GM23338 (cell line): ENCODE measurements at regions not wholly inside any gene's neighbourhood (a gene's known extent, or its start where the extent isn't known, plus 50 kb on each side); places are given as distances from the start of the nearest gene placed in this dataset.

Experiments used
- ATAC-seq: fragments of 200-7000 bp; cut with Tn5 transposase; 3 replicates; pipeline ENCODE4 v1.9.1; 2020
- DNase-seq: peaks from one replicate; pipeline ENCODE4 v3.0.0-alpha.2; 2015; ENCODE audit warnings: low spot score
- H2AFZ ChIP-seq: fragments of 200-600 bp; sonication (generic); 2 replicates; pipeline ENCODE4 v1.8.0; 2016; ENCODE audit warnings: antibody characterized with exemption, mild to moderate bottlenecking, moderate library complexity
- H3F3A ChIP-seq: fragments of 200-600 bp; sonication (generic); replicated peaks from 2 replicates; pipeline ENCODE4 v1.8.0; 2017; ENCODE audit warnings: antibody characterized with exemption, mixed run types, low read depth
- H3K27ac ChIP-seq: fragments of 200-600 bp; sonication (generic); 2 replicates; pipeline ENCODE4 v1.6.1; 2016; ENCODE audit warnings: low read depth
- H3K27me3 ChIP-seq: fragments of 200-600 bp; sonication (generic); 2 replicates; pipeline ENCODE4 v1.8.0; 2016; ENCODE audit warnings: mild to moderate bottlenecking, mixed run types, moderate library complexity; ENCODE audit not compliant: insufficient read depth
- H3K36me3 ChIP-seq: fragments of 200-600 bp; sonication (generic); 2 replicates; pipeline ENCODE4 v1.8.0; 2016; ENCODE audit warnings: mild to moderate bottlenecking; ENCODE audit not compliant: insufficient read depth
- H3K4me1 ChIP-seq: fragments of 200-600 bp; sonication (generic); 2 replicates; pipeline ENCODE4 v1.8.0; 2016; ENCODE audit warnings: mild to moderate bottlenecking, moderate library complexity; ENCODE audit not compliant: insufficient read depth
- H3K4me2 ChIP-seq: fragments of 200-600 bp; sonication (generic); 2 replicates; pipeline ENCODE4 v1.7.1; 2017; ENCODE audit warnings: mixed run types
- H3K4me3 ChIP-seq: fragments of 200-600 bp; sonication (generic); 2 replicates; pipeline ENCODE4 v1.6.1; 2016; ENCODE audit warnings: mixed run types
- H3K79me2 ChIP-seq: fragments of 200-600 bp; sonication (generic); replicated peaks from 2 replicates; pipeline ENCODE4 v1.8.0; 2017; ENCODE audit warnings: mild to moderate bottlenecking; ENCODE audit not compliant: insufficient read depth
- H3K9me2 ChIP-seq: fragments of 200-600 bp; sonication (generic); 2 replicates; pipeline ENCODE4 v1.8.0; 2017; ENCODE audit not compliant: insufficient read depth
- H4K20me1 ChIP-seq: fragments of 200-600 bp; sonication (generic); replicated peaks from 2 replicates; pipeline ENCODE4 v1.8.0; 2017; ENCODE audit warnings: mild to moderate bottlenecking; ENCODE audit not compliant: insufficient read depth
- H3K27ac Mint-ChIP-seq: 2 replicates; pipeline ENCODE4 v1.8.0; 2020; ENCODE audit warnings: inconsistent platforms, mild to moderate bottlenecking, moderate library complexity, mixed read lengths
- H3K27me3 Mint-ChIP-seq: 3 replicates; pipeline ENCODE4 v1.8.0; 2022; ENCODE audit warnings: low read depth, mild to moderate bottlenecking, moderate library complexity, mixed read lengths, inconsistent platforms; ENCODE audit not compliant: insufficient read depth, poor library complexity
- H3K36me3 Mint-ChIP-seq: 3 replicates; pipeline ENCODE4 v1.8.0; 2021; ENCODE audit warnings: low read depth, mild to moderate bottlenecking, inconsistent platforms, moderate library complexity, mixed read lengths
- H3K4me1 Mint-ChIP-seq: 3 replicates; pipeline ENCODE4 v1.8.0; 2020; ENCODE audit warnings: mild to moderate bottlenecking, inconsistent platforms, mixed read lengths
- H3K4me3 Mint-ChIP-seq: 3 replicates; pipeline ENCODE4 v1.8.0; 2021; ENCODE audit warnings: moderate library complexity, mild to moderate bottlenecking, inconsistent platforms, mixed read lengths
- H3K9me3 Mint-ChIP-seq: 3 replicates; pipeline ENCODE4 v1.8.0; 2020; ENCODE audit warnings: moderate library complexity, mild to moderate bottlenecking, inconsistent platforms, mixed read lengths
- CREB1 ChIP-seq: fragments of 250-450 bp; sonication (Bioruptor Pico); IDR thresholded peaks from 2 replicates; pipeline ENCODE4 v1.5.0; 2020; ENCODE audit warnings: low read depth, mild to moderate bottlenecking, moderate library complexity
- CTCF ChIP-seq, 2 experiments: fragments of 200-600 bp in 1 of 2; sonication (generic) in 1 of 2; conservative IDR thresholded peaks; 2 replicates each; pipeline versions ENCODE4 v1.5.1 to v1.6.1; 2016 to 2017; ENCODE audit warnings: antibody characterized with exemption in 2 of 2, low read depth in 2 of 2, mild to moderate bottlenecking in 2 of 2, moderate library complexity in 1 of 2
- ETS1 ChIP-seq: IDR thresholded peaks from 2 replicates; pipeline ENCODE4 v1.6.1; 2016; ENCODE audit warnings: antibody characterized with exemption
- EZH2 ChIP-seq: fragments of 200-600 bp; sonication (generic); IDR thresholded peaks from one replicate; pipeline ENCODE4 v1.8.0; 2017; ENCODE audit warnings: antibody characterized with exemption, mild to moderate bottlenecking, low read depth; ENCODE audit not compliant: unreplicated experiment
- EZH2phosphoT487 ChIP-seq: fragments of 200-600 bp; sonication (generic); IDR thresholded peaks from one replicate; pipeline ENCODE4 v1.8.1; 2018; ENCODE audit warnings: antibody characterized with exemption; ENCODE audit not compliant: unreplicated experiment
- JUNB ChIP-seq: IDR thresholded peaks from one replicate; pipeline ENCODE4 v1.6.1; 2016; ENCODE audit warnings: antibody characterized with exemption; ENCODE audit not compliant: unreplicated experiment
- NANOG ChIP-seq: IDR thresholded peaks from 2 replicates; pipeline ENCODE4 v1.6.1; 2016; ENCODE audit warnings: antibody characterized with exemption, borderline replicate concordance
- POLR2AphosphoS5 ChIP-seq: IDR thresholded peaks from 2 replicates; pipeline ENCODE4 v1.6.1; 2016; ENCODE audit warnings: antibody characterized with exemption, low read depth
- REST ChIP-seq: IDR thresholded peaks from one replicate; pipeline ENCODE4 v1.6.1; 2018; ENCODE audit warnings: antibody characterized with exemption; ENCODE audit not compliant: unreplicated experiment
- STAT1 ChIP-seq: IDR thresholded peaks from one replicate; pipeline ENCODE4 v1.6.1; 2016; ENCODE audit warnings: antibody characterized with exemption; ENCODE audit not compliant: unreplicated experiment
- ZNF114 ChIP-seq: fragments of 250-450 bp; sonication (Bioruptor Pico); IDR thresholded peaks from 2 replicates; pipeline ENCODE4 v1.5.0; 2020; ENCODE audit warnings: mild to moderate bottlenecking, moderate library complexity

GRCh38 chr9:18255747-18256146 lies 218.2 kb upstream of the ADAMTSL1 start (continued):
- TF ChIP-seq REST (no peak), CTCF (conservative IDR thresholded peaks at IDR 0.05; ENCODE audit: low read depth in 2 of 2) (no peak), JUNB (no peak)

GRCh38 chr9:18256568-18256967 lies 217.4 kb upstream of the ADAMTSL1 start:
- Histone ChIP-seq H3F3A (no peaks in the 10 kb centered on the region), H3K9me2 (no peaks in the 10 kb centered on the region; the same call in 1 of the 2 replicates), H4K20me1 (no peaks in the 10 kb centered on the region), H3K36me3 (no peaks in the 10 kb centered on the region), H3K4me3 (no peak overlapping the region), H2AFZ (no peak overlapping the region), H3K27ac (no peak overlapping the region), H3K4me1 (no peaks in the 10 kb centered on the region), H3K4me2 (no peak overlapping the region), H3K27me3 (no peaks in the 10 kb centered on the region), H3K79me2 (no peaks in the 10 kb centered on the region)
- Mint-ChIP-seq H3K4me3 (no peak overlapping the region), H3K4me1 (peaks cover 2% of the 10 kb centered on the region; the same call in 1 of the 3 replicates), H3K27ac (no peak overlapping the region), H3K27me3 (no peaks in the 10 kb centered on the region), H3K9me3 (no peaks in the 10 kb centered on the region), H3K36me3 (no peaks in the 10 kb centered on the region)
- peak; percentile 17 for DNase-seq
- ATAC-seq = no peak
- TF ChIP-seq STAT1 (no peak), CREB1 (CRISPR knock-in tag) (no peak), EZH2 (no peak), NANOG (no peak), ZNF114 (CRISPR knock-in tag) (no peak), EZH2phosphoT487 (no peak), JUNB (no peak), REST (no peak), ETS1 (no peak), POLR2AphosphoS5 (no peak), CTCF (conservative IDR thresholded peaks at IDR 0.05; ENCODE audit: low read depth in 2 of 2) (no peak)
